DOHH2 (cell line): ENCODE measurements at regions not wholly inside any gene's neighbourhood (a gene's known extent, or its start where the extent isn't known, plus 50 kb on each side); places are given as distances from the start of the nearest gene placed in this dataset.

ENCODE experiments used
- CTCF ChIP-seq: fragments of 200-600 bp; sonication (generic); IDR thresholded peaks from one replicate; pipeline ENCODE4 v1.5.1; 2014; ENCODE audit warnings: antibody characterized with exemption, mild to moderate bottlenecking, low read depth, low read length; ENCODE audit not compliant: poor library complexity, severe bottlenecking
- EZH2phosphoT487 ChIP-seq: fragments of 200-600 bp; sonication (generic); IDR thresholded peaks from 2 replicates; pipeline ENCODE4 v1.6.1; 2017; ENCODE audit warnings: borderline replicate concordance, mild to moderate bottlenecking, antibody characterized with exemption, low read length, moderate library complexity, mixed read lengths

- TF ChIP-seq CTCF (no peak), EZH2phosphoT487 (no peak)
These were observed 533.7 kb downstream of the DOK5 start for GRCh38 chr20:55009066-55009465.
